ENCODE measurements at regions not wholly inside any gene's neighbourhood (a gene's known extent, or its start where the extent isn't known, plus 50 kb on each side); places are given as distances from the start of the nearest gene placed in this dataset.

DNA sequence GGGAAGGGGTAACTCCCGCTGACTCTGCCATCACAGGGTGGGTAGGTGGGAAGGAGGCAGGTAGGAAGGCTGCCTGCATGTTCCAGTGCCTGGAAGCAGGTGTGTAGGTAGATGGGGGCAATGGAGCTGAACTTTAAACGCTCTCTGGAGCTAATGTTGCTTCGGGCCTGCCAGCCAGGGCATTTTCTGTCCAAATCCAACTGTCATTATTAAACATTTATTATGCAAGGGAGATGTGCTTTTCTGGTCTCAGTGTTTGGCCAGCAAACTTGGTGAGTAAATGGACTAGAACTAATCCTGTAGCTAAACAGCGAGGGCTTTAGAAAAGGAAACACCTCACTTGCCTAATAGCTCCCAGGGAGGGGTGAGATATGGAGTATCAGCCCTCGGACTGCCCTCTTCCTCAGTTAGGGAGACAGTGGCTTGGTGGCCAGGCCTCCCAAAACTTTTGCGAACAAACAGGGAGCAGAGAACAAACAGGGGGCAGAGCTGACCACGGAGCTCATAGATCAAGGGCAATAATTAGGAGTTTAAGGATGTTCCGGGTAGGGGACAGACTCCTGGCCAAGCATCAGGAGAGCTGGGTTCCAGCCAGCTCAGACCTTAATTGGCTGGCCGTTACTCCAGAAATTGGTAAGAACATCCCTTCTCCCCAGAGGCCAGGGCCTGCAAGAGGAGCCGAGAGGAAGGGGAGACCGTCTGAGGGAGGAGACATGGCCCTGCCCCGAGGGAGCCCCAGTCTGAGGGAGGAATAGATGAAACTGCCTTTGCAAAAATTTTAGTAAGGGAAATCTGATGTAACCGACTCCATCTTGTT is 131.1 kb downstream of the VEGFA start:
- Histone ChIP-seq H4K20me1 (ENCODE audit: low read length) (no peaks in the 10 kb centered on the region), H3K9me2 (replicated peaks; ENCODE audit: low read length) (no peaks in the 10 kb centered on the region), H2AFZ (ENCODE audit: low read length) (no peak overlapping the region), H3K27ac (ENCODE audit: low read length) (no peak overlapping the region), H3K9me3 (ENCODE audit: low read length) (no peaks in the 10 kb centered on the region), H3K9ac (ENCODE audit: low read length) (no peak overlapping the region), H3K4me3 (ENCODE audit: low read length) (no peak overlapping the region), H3K27me3 (ENCODE audit: low read length) (no peaks in the 10 kb centered on the region), H3K36me3 (ENCODE audit: low read depth, low read length) (no peaks in the 10 kb centered on the region), H3K4me2 (ENCODE audit: low read length) (no peak overlapping the region), H3K4me1 (ENCODE audit: insufficient read depth, low read length) (no peaks in the 10 kb centered on the region), H3K79me2 (ENCODE audit: low read length) (no peaks in the 10 kb centered on the region), H3F3A (ENCODE audit: low read length, unreplicated experiment) (no peaks in the 10 kb centered on the region)
- no TSS peak for BruUV-seq (replicated peaks)
- TF ChIP-seq EZH2phosphoT487 (IDR thresholded peaks at IDR 0.05; ENCODE audit: borderline replicate concordance, low read length) = no peak
- TF ChIP-seq, protein P1, sequence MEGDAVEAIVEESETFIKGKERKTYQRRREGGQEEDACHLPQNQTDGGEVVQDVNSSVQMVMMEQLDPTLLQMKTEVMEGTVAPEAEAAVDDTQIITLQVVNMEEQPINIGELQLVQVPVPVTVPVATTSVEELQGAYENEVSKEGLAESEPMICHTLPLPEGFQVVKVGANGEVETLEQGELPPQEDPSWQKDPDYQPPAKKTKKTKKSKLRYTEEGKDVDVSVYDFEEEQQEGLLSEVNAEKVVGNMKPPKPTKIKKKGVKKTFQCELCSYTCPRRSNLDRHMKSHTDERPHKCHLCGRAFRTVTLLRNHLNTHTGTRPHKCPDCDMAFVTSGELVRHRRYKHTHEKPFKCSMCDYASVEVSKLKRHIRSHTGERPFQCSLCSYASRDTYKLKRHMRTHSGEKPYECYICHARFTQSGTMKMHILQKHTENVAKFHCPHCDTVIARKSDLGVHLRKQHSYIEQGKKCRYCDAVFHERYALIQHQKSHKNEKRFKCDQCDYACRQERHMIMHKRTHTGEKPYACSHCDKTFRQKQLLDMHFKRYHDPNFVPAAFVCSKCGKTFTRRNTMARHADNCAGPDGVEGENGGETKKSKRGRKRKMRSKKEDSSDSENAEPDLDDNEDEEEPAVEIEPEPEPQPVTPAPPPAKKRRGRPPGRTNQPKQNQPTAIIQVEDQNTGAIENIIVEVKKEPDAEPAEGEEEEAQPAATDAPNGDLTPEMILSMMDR (conservative IDR thresholded peaks at IDR 0.05; ENCODE audit: low read depth, low read length) = no peak
- TF ChIP-seq EZH2 (IDR thresholded peaks at IDR 0.05; ENCODE audit: low read length, unreplicated experiment) = no peak
- DNase-seq (no peak), ATAC-seq (no peak)
- intact Hi-C loops (cut with micrococcal nuclease) = no loop called here
- POLR2A ChIA-PET (ENCODE audit: unreplicated experiment) = no interaction called here
- CTCF ChIA-PET = no interaction called here

DNA sequence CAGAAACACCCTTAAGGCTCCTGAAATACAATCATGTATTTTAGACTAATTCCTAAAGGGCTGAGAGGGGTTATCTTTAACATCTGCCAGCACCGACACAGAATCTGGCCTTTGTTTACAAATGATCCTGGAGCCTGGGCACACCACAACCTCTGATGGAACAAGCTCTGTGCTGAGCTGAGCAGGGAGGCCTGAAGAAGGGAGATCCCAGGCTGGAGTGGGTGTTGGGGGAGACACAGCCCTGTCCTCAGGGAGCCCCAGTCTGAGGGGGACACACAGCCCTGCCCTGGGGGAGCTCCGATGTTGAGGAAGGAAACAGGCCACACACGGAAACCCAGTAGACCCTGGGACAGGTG is 130.5 kb downstream of the VEGFA start:
- H4K20me1 ChIP-seq (ENCODE audit: low read length) = no peaks in the 10 kb centered on the region
- H3K9ac ChIP-seq (ENCODE audit: low read length) = no peak overlapping the region
- H3K4me2 ChIP-seq (ENCODE audit: low read length) = no peak overlapping the region
- H3K4me3 ChIP-seq (ENCODE audit: low read length) = no peak overlapping the region
- H3F3A ChIP-seq (ENCODE audit: low read length, unreplicated experiment) = no peaks in the 10 kb centered on the region
- DNase-seq (no peak), ATAC-seq (no peak)
- no TSS peak for BruUV-seq (replicated peaks)
- no peaks in the 10 kb centered on the region for H3K27me3 ChIP-seq (ENCODE audit: low read length)
- no peaks in the 10 kb centered on the region for H3K36me3 ChIP-seq (ENCODE audit: low read depth, low read length)
- no peak overlapping the region for H3K27ac ChIP-seq (ENCODE audit: low read length)
- CTCF ChIA-PET = no interaction called here
- no peaks in the 10 kb centered on the region for H3K9me3 ChIP-seq (ENCODE audit: low read length)
- no peaks in the 10 kb centered on the region for H3K79me2 ChIP-seq (ENCODE audit: low read length)
- no peaks in the 10 kb centered on the region for H3K9me2 ChIP-seq (replicated peaks; ENCODE audit: low read length)
- POLR2A ChIA-PET (ENCODE audit: unreplicated experiment) = no interaction called here
- TF ChIP-seq EZH2 (IDR thresholded peaks at IDR 0.05; ENCODE audit: low read length, unreplicated experiment) (no peak), EZH2phosphoT487 (IDR thresholded peaks at IDR 0.05; ENCODE audit: borderline replicate concordance, low read length) (no peak)
- TF ChIP-seq, protein P1 (conservative IDR thresholded peaks at IDR 0.05; ENCODE audit: low read depth, low read length) = no peak
- H3K4me1 ChIP-seq (ENCODE audit: insufficient read depth, low read length) = no peaks in the 10 kb centered on the region
- H2AFZ ChIP-seq (ENCODE audit: low read length) = no peak overlapping the region
- intact Hi-C loops (cut with micrococcal nuclease) = no loop called here

GRCh38 chr6:43899830-43900229 is 129.8 kb downstream of the VEGFA start:
- ChIA-PET POLR2A (ENCODE audit: unreplicated experiment) (no interaction called here), CTCF (no interaction called here)
- Histone ChIP-seq H3K9ac (ENCODE audit: low read length) (no peak overlapping the region), H3K4me2 (ENCODE audit: low read length) (no peak overlapping the region), H3K27ac (ENCODE audit: low read length) (no peak overlapping the region), H2AFZ (ENCODE audit: low read length) (no peak overlapping the region), H3K79me2 (ENCODE audit: low read length) (no peaks in the 10 kb centered on the region), H3K9me2 (replicated peaks; ENCODE audit: low read length) (no peaks in the 10 kb centered on the region), H3K36me3 (ENCODE audit: low read depth, low read length) (no peaks in the 10 kb centered on the region), H4K20me1 (ENCODE audit: low read length) (no peaks in the 10 kb centered on the region), H3K9me3 (ENCODE audit: low read length) (no peaks in the 10 kb centered on the region), H3K27me3 (ENCODE audit: low read length) (no peaks in the 10 kb centered on the region), H3K4me3 (ENCODE audit: low read length) (no peak overlapping the region), H3F3A (ENCODE audit: low read length, unreplicated experiment) (no peaks in the 10 kb centered on the region), H3K4me1 (ENCODE audit: insufficient read depth, low read length) (no peaks in the 10 kb centered on the region)
- BruUV-seq (replicated peaks) = no TSS peak
- intact Hi-C loops (cut with micrococcal nuclease) = no loop called here
- ATAC-seq (no peak), DNase-seq (no peak)
- TF ChIP-seq, protein P1 (conservative IDR thresholded peaks at IDR 0.05; ENCODE audit: low read depth, low read length) = no peak
- no peak for TF ChIP-seq EZH2 (IDR thresholded peaks at IDR 0.05; ENCODE audit: low read length, unreplicated experiment)
- TF ChIP-seq EZH2phosphoT487 (IDR thresholded peaks at IDR 0.05; ENCODE audit: borderline replicate concordance, low read length) = no peak
